Keratinocyte (primary cell): ENCODE measurements at regions not wholly inside any gene's neighbourhood (a gene's known extent, or its start where the extent isn't known, plus 50 kb on each side); places are given as distances from the start of the nearest gene placed in this dataset.

Source experiments
- DNase-seq: peaks from one replicate; pipeline ENCODE4 v3.0.0-alpha.2; 2011; ENCODE audit warnings: low read depth, missing footprints, low spot score
- FAIRE-seq: peaks from 2 replicates; lab custom pipeline; 2011; peaks lifted over from hg19 to GRCh38; lab: Jason Lieb, UNC
- H2AFZ ChIP-seq: 2 replicates; pipeline ENCODE4 v1.6.0; 2012; ENCODE audit warnings: low read length, control low read depth, inconsistent platforms; ENCODE audit not compliant: control insufficient read depth
- H3K27ac ChIP-seq: 2 replicates; pipeline ENCODE4 v1.5.1; 2011; ENCODE audit warnings: low read length; ENCODE audit not compliant: control insufficient read depth, insufficient read depth
- H3K27me3 ChIP-seq: 3 replicates; pipeline ENCODE4 v1.6.0; 2011; ENCODE audit warnings: low read length; ENCODE audit not compliant: control insufficient read depth, insufficient read depth; ENCODE audit errors: extremely low read depth
- H3K36me3 ChIP-seq, 2 experiments: 2 replicates in 1 of 2; 3 replicates in 1 of 2; pipeline ENCODE4 v1.5.1; 2011; ENCODE audit warnings: low read length in 2 of 2, mild to moderate bottlenecking in 1 of 2; ENCODE audit not compliant: control insufficient read depth in 2 of 2, insufficient read depth in 2 of 2; ENCODE audit errors: extremely low read depth in 1 of 2
- H3K4me1 ChIP-seq: 3 replicates; pipeline ENCODE4 v1.5.1; 2011; ENCODE audit warnings: low read length; ENCODE audit not compliant: control insufficient read depth, insufficient read depth; ENCODE audit errors: extremely low read depth
- H3K4me2 ChIP-seq: 3 replicates; pipeline ENCODE4 v1.6.0; 2011; ENCODE audit warnings: low read depth, low read length; ENCODE audit not compliant: control insufficient read depth, insufficient read depth; ENCODE audit errors: extremely low read depth
- H3K4me3 ChIP-seq, 3 experiments: fragments of 200-600 bp in 1 of 3; sonication (generic) in 1 of 3; 2 replicates in 2 of 3; 3 replicates in 1 of 3; pipeline ENCODE4 v1.5.1; 2011 to 2016; ENCODE audit warnings: low read length in 3 of 3, mild to moderate bottlenecking in 3 of 3, control low read depth in 2 of 3, inconsistent platforms in 1 of 3, low read depth in 1 of 3, mixed read lengths in 1 of 3, mixed run types in 1 of 3, moderate library complexity in 1 of 3; ENCODE audit not compliant: control insufficient read depth in 2 of 3, insufficient read depth in 2 of 3; ENCODE audit errors: extremely low read depth in 1 of 3
- H3K79me2 ChIP-seq: 2 replicates; pipeline ENCODE4 v1.6.0; 2012; ENCODE audit warnings: low read length; ENCODE audit not compliant: control insufficient read depth, insufficient read depth
- H3K9ac ChIP-seq: 3 replicates; pipeline ENCODE4 v1.6.0; 2011; ENCODE audit warnings: low read length; ENCODE audit not compliant: control insufficient read depth, insufficient read depth; ENCODE audit errors: extremely low read depth
- H3K9me1 ChIP-seq: 3 replicates; pipeline ENCODE4 v1.6.0; 2011; ENCODE audit warnings: low read length; ENCODE audit not compliant: control insufficient read depth, insufficient read depth; ENCODE audit errors: extremely low read depth
- H3K9me3 ChIP-seq: 2 replicates; pipeline ENCODE4 v1.5.1; 2012; ENCODE audit warnings: low read depth, low read length; ENCODE audit not compliant: control insufficient read depth
- H4K20me1 ChIP-seq: 3 replicates; pipeline ENCODE4 v1.6.0; 2011; ENCODE audit warnings: low read length; ENCODE audit not compliant: control insufficient read depth, insufficient read depth; ENCODE audit errors: extremely low read depth
- EZH2 ChIP-seq: IDR thresholded peaks from one replicate; pipeline ENCODE4 v1.6.1; 2012; ENCODE audit warnings: inconsistent platforms, mild to moderate bottlenecking, low read length, moderate library complexity
- dilution Hi-C: fragments of 300-500 bp; cut with MboI; formaldehyde crosslinking; loops from one replicate; pipeline ENCODE4 v1.7.0; 2020; ENCODE audit warnings: low sequenced_read_pairs; ENCODE audit not compliant: extremely low pct_ligation_motif_present
- TF ChIP-seq, protein P1 (sequence below), 3 experiments: IDR thresholded peaks in 1 of 3; conservative IDR thresholded peaks in 1 of 3; optimal IDR thresholded peaks in 1 of 3; 2 replicates in 2 of 3; 3 replicates in 1 of 3; pipeline versions ENCODE3 to v1.5.1; 2011; ENCODE audit warnings: low read length in 3 of 3, mild to moderate bottlenecking in 3 of 3, moderate library complexity in 2 of 3, control low read depth in 1 of 3, inconsistent platforms in 1 of 3; ENCODE audit not compliant: insufficient read depth in 2 of 3; ENCODE audit errors: extremely low read depth in 1 of 3

DNA sequence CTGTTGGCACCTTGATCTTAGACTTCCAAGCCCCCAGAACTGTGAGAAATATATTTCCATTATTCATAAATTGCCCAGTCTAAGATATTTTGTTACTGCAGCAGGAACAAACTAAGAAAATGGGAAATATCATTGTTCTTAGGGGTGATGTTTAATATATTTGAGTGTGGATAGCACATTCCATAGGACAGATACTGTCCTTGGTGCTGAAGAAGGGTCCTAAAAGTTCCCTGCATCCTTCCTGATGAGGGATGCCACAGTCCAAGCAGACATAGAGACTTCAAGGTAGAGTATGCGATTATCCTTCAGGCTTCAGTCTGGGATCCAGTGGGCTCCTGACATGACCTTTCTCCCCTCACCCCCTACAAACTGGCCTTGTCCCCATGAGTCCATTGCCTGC is 689.0 kb downstream of the TDRD15 start:
- H2AFZ ChIP-seq, result no peak overlapping the region
- FAIRE-seq (no peak), DNase-seq (no peak)
- no peak overlapping the region for H3K4me2 ChIP-seq
- no peaks in the 10 kb centered on the region for H3K27me3 ChIP-seq
- no peaks in the 10 kb centered on the region for H3K79me2 ChIP-seq
- no peaks in the 10 kb centered on the region for H3K36me3 ChIP-seq
- no peaks in the 10 kb centered on the region for H3K9me3 ChIP-seq
- H3K9ac ChIP-seq, result no peak overlapping the region
- no peak for TF ChIP-seq EZH2
- TF ChIP-seq, protein P1, sequence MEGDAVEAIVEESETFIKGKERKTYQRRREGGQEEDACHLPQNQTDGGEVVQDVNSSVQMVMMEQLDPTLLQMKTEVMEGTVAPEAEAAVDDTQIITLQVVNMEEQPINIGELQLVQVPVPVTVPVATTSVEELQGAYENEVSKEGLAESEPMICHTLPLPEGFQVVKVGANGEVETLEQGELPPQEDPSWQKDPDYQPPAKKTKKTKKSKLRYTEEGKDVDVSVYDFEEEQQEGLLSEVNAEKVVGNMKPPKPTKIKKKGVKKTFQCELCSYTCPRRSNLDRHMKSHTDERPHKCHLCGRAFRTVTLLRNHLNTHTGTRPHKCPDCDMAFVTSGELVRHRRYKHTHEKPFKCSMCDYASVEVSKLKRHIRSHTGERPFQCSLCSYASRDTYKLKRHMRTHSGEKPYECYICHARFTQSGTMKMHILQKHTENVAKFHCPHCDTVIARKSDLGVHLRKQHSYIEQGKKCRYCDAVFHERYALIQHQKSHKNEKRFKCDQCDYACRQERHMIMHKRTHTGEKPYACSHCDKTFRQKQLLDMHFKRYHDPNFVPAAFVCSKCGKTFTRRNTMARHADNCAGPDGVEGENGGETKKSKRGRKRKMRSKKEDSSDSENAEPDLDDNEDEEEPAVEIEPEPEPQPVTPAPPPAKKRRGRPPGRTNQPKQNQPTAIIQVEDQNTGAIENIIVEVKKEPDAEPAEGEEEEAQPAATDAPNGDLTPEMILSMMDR (optimal IDR thresholded peaks at IDR 0.05 in 1 of 3, IDR thresholded peaks at IDR 0.05 in 1 of 3, conservative IDR thresholded peaks at IDR 0.05 in 1 of 3; ENCODE audit: extremely low read depth in 1 of 3, insufficient read depth in 2 of 3, low read length in 3 of 3), result no peak
- H3K27ac ChIP-seq, result no peak overlapping the region
- H3K4me3 ChIP-seq, result no peak overlapping the region
- no peaks in the 10 kb centered on the region for H3K9me1 ChIP-seq
- H4K20me1 ChIP-seq, result no peaks in the 10 kb centered on the region
- H3K4me1 ChIP-seq, result no peaks in the 10 kb centered on the region
- dilution Hi-C loops, result no loop called here

DNA sequence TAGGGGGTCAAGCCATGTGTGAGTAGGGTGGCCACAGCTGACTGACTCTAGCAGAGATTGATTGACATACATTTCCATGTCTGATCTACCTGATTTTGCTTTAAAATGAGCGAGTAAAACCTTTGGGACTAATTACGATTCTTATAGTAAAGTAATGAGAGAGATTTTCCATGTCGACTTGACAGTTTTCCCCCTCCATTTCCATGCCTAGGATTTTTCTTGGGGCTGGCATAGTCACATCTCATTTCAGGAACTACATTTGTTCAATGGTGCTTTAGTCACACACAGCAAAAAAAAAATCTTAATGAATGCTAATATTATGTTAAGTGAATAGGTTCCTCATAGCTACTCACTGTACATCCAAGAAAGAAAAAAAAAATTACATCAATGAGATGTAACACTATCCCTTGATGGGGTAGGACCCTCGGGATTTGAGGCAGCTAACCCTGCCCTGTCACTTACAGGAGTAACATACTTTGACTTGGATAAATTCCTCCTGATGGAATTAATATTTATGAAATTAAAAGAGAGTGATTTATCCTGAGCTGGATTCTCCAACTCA is 690.9 kb downstream of the TDRD15 start:
- H3K9ac ChIP-seq, result no peak overlapping the region
- FAIRE-seq, result no peak
- H3K27ac ChIP-seq, result no peak overlapping the region
- no peak overlapping the region for H2AFZ ChIP-seq
- no peaks in the 10 kb centered on the region for H3K9me1 ChIP-seq
- no peaks in the 10 kb centered on the region for H3K4me1 ChIP-seq
- H3K36me3 ChIP-seq, result no peaks in the 10 kb centered on the region
- no peaks in the 10 kb centered on the region for H3K79me2 ChIP-seq
- no peak overlapping the region for H3K4me2 ChIP-seq
- no peaks in the 10 kb centered on the region for H4K20me1 ChIP-seq
- dilution Hi-C loops, result no loop called here
- DNase-seq, result no peak
- no peak overlapping the region for H3K4me3 ChIP-seq
- no peak for TF ChIP-seq EZH2
- TF ChIP-seq, protein P1 (optimal IDR thresholded peaks at IDR 0.05 in 1 of 3, IDR thresholded peaks at IDR 0.05 in 1 of 3, conservative IDR thresholded peaks at IDR 0.05 in 1 of 3; ENCODE audit: extremely low read depth in 1 of 3, insufficient read depth in 2 of 3, low read length in 3 of 3), result no peak
- H3K27me3 ChIP-seq, result no peaks in the 10 kb centered on the region
- H3K9me3 ChIP-seq, result no peaks in the 10 kb centered on the region
